SK-N-SH treated with all-trans-retinoic acid at 6 μM for 48 hours (cell line): ENCODE measurements at regions not wholly inside any gene's neighbourhood (a gene's known extent, or its start where the extent isn't known, plus 50 kb on each side); places are given as distances from the start of the nearest gene placed in this dataset.

ENCODE experiments used
- ARNTL ChIP-seq: fragments of 450-650 bp; formaldehyde crosslinking; IDR thresholded peaks from 2 replicates; pipeline ENCODE4 v1.5.0; 2020; ENCODE audit warnings: low read depth, mild to moderate bottlenecking, moderate library complexity, borderline replicate concordance
- RARB ChIP-seq: fragments of 250-450 bp; sonication (Bioruptor Pico); IDR thresholded peaks from 2 replicates; pipeline ENCODE4 v1.8.0; 2021; ENCODE audit warnings: mild to moderate bottlenecking, moderate library complexity
- ZC3H10 ChIP-seq: fragments of 250-450 bp; sonication (Bioruptor Pico); IDR thresholded peaks from 2 replicates; pipeline ENCODE4 v1.5.1; 2021; ENCODE audit warnings: mild to moderate bottlenecking, moderate library complexity
- TF ChIP-seq, protein P1 (sequence below): fragments of 250-450 bp; sonication (Bioruptor Pico); IDR thresholded peaks from 2 replicates; pipeline ENCODE4 v1.8.0; 2020; ENCODE audit warnings: mild to moderate bottlenecking, moderate library complexity, borderline replicate concordance

DNA sequence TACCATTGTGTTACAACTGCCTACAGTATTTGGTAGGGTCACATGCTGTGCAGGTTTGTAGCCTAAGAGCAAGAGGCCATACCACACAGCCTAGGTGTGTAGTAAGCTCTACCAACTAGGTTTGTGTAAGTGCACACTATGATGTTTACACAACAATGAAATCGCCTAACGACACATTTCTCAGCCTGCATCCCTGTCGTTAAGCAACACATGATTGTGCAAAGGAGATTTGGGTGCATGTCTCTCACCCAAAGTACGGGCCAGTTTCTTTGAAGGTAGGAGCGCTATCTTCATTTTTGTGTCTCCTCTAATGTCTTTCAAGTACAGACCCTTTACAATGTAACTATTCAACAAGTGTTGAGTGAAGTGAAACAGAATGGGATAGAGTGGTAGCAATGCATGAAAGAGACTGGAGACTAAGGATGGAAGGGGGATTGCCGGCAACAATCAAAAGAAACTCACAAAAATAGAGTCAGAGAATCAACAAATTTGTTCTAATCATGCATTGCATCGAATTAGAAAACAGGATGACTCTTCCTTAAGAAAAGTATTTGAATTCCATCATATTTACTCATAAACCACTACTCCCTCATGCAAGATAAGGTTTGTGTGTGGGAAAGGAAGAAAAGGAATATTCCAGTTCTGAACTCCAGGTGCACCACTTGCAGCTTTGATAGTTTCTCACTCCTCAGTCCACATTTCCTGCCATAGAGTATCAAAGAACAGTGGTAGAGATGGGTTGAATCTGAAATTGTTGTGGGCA, 60.2 kb upstream of the TNFRSF19 start:
- no peak for TF ChIP-seq RARB (CRISPR knock-in tag)
- TF ChIP-seq, protein P1, sequence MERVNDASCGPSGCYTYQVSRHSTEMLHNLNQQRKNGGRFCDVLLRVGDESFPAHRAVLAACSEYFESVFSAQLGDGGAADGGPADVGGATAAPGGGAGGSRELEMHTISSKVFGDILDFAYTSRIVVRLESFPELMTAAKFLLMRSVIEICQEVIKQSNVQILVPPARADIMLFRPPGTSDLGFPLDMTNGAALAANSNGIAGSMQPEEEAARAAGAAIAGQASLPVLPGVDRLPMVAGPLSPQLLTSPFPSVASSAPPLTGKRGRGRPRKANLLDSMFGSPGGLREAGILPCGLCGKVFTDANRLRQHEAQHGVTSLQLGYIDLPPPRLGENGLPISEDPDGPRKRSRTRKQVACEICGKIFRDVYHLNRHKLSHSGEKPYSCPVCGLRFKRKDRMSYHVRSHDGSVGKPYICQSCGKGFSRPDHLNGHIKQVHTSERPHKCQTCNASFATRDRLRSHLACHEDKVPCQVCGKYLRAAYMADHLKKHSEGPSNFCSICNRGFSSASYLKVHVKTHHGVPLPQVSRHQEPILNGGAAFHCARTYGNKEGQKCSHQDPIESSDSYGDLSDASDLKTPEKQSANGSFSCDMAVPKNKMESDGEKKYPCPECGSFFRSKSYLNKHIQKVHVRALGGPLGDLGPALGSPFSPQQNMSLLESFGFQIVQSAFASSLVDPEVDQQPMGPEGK, result no peak
- no peak for TF ChIP-seq ZC3H10
- no peak for TF ChIP-seq ARNTL (CRISPR knock-in tag)
